ENCODE measurements at regions not wholly inside any gene's neighbourhood (a gene's known extent, or its start where the extent isn't known, plus 50 kb on each side); places are given as distances from the start of the nearest gene placed in this dataset.

- TF ChIP-seq, protein P1, sequence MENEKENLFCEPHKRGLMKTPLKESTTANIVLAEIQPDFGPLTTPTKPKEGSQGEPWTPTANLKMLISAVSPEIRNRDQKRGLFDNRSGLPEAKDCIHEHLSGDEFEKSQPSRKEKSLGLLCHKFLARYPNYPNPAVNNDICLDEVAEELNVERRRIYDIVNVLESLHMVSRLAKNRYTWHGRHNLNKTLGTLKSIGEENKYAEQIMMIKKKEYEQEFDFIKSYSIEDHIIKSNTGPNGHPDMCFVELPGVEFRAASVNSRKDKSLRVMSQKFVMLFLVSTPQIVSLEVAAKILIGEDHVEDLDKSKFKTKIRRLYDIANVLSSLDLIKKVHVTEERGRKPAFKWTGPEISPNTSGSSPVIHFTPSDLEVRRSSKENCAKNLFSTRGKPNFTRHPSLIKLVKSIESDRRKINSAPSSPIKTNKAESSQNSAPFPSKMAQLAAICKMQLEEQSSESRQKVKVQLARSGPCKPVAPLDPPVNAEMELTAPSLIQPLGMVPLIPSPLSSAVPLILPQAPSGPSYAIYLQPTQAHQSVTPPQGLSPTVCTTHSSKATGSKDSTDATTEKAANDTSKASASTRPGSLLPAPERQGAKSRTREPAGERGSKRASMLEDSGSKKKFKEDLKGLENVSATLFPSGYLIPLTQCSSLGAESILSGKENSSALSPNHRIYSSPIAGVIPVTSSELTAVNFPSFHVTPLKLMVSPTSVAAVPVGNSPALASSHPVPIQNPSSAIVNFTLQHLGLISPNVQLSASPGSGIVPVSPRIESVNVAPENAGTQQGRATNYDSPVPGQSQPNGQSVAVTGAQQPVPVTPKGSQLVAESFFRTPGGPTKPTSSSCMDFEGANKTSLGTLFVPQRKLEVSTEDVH (IDR thresholded peaks at IDR 0.05; ENCODE audit: low read depth, partially characterized antibody): no peak
- TF ChIP-seq SMAD1 (IDR thresholded peaks at IDR 0.05; ENCODE audit: low read depth, low read length, partially characterized antibody) (peak; percentile 66), TAL1 (IDR thresholded peaks at IDR 0.05) (peak; percentile 98), SMARCA4 (IDR thresholded peaks at IDR 0.05) (peak; percentile 95), MYBL2 (IDR thresholded peaks at IDR 0.05; ENCODE audit: low read depth) (peak; percentile 48; the same call in 1 of the 2 replicates), MYBL2 (CRISPR knock-in tag; IDR thresholded peaks at IDR 0.05; ENCODE audit: borderline replicate concordance) (no peak), CCNT2 (IDR thresholded peaks at IDR 0.05; ENCODE audit: borderline replicate concordance, extremely low read depth, insufficient read length, low read depth, low read length) (peak; percentile 90), CREM (IDR thresholded peaks at IDR 0.05; ENCODE audit: low read depth) (peak; percentile 40; the same call in 1 of the 2 replicates), FOXM1 (IDR thresholded peaks at IDR 0.05; ENCODE audit: low read depth) (peak; percentile 97), FOXM1 (CRISPR knock-in tag; IDR thresholded peaks at IDR 0.05; ENCODE audit: low read depth) (no peak), IRF2 (CRISPR knock-in tag; IDR thresholded peaks at IDR 0.05) (no peak), NFIC (IDR thresholded peaks at IDR 0.05) (peak; percentile 80), TBL1XR1 (IDR thresholded peaks at IDR 0.05; ENCODE audit: low read length in 2 of 2) (peak in 1 of 2 experiments; percentile 93; a peak in 2 of 4 replicates), ATF7 (IDR thresholded peaks at IDR 0.05) (peak; percentile 60; the same call in 1 of the 2 replicates), BRD9 (IDR thresholded peaks at IDR 0.05; ENCODE audit: low read depth, partially characterized antibody) (peak; percentile 54), KDM1A (IDR thresholded peaks at IDR 0.05) (peak in 1 of 2 experiments; percentile 30; a peak in 1 of 4 replicates), HMGN3 (IDR thresholded peaks at IDR 0.05; ENCODE audit: borderline replicate concordance, extremely low read depth, insufficient read length, low read depth, low read length) (peak; percentile 75), JUND (IDR thresholded peaks at IDR 0.05; ENCODE audit: borderline replicate concordance, low read depth, low read length) (peak; percentile 50; the same call in 1 of the 2 replicates), JUND (tag; IDR thresholded peaks at IDR 0.05; ENCODE audit: borderline replicate concordance, low read depth, low read length) (no peak; the same call in 2 of the 3 replicates), YY1 (IDR thresholded peaks at IDR 0.05; ENCODE audit: borderline replicate concordance in 1 of 3, control insufficient read depth in 1 of 3, extremely low read depth in 1 of 3, insufficient read depth in 3 of 3, insufficient read length in 1 of 3, insufficient replicate concordance in 2 of 3, low read depth in 1 of 3, low read length in 2 of 3) (peak in 1 of 3 experiments; percentile 65), MTA1 (IDR thresholded peaks at IDR 0.05; ENCODE audit: borderline replicate concordance) (peak; percentile 80), SOX6 (IDR thresholded peaks at IDR 0.05) (peak; percentile 95), RFX7 (CRISPR knock-in tag; IDR thresholded peaks at IDR 0.05) (no peak), NCOA2 (IDR thresholded peaks at IDR 0.05; ENCODE audit: partially characterized antibody in 2 of 2) (peak; percentile 47 to 48)
- TF ChIP-seq, protein P2, sequence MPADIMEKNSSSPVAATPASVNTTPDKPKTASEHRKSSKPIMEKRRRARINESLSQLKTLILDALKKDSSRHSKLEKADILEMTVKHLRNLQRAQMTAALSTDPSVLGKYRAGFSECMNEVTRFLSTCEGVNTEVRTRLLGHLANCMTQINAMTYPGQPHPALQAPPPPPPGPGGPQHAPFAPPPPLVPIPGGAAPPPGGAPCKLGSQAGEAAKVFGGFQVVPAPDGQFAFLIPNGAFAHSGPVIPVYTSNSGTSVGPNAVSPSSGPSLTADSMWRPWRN (IDR thresholded peaks at IDR 0.05; ENCODE audit: low read depth): peak; percentile 66; the same call in 1 of the 2 replicates
- TF ChIP-seq, protein P3, sequence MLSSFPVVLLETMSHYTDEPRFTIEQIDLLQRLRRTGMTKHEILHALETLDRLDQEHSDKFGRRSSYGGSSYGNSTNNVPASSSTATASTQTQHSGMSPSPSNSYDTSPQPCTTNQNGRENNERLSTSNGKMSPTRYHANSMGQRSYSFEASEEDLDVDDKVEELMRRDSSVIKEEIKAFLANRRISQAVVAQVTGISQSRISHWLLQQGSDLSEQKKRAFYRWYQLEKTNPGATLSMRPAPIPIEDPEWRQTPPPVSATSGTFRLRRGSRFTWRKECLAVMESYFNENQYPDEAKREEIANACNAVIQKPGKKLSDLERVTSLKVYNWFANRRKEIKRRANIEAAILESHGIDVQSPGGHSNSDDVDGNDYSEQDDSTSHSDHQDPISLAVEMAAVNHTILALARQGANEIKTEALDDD (IDR thresholded peaks at IDR 0.05): peak; percentile 85
These were observed 548.6 kb downstream of the SLC16A7 start (continued) for GRCh38 chr12:60144395-60144794.

All from K562 (cell line).